Inflammatory macrophage treated with lipopolysaccharide for 4 hours (primary cell): ENCODE measurements at regions not wholly inside any gene's neighbourhood (a gene's known extent, or its start where the extent isn't known, plus 50 kb on each side); places are given as distances from the start of the nearest gene placed in this dataset.

Source experiments
- DNase-seq: peaks from one replicate; pipeline ENCODE4 v3.0.0-alpha.2; 2020

DNA sequence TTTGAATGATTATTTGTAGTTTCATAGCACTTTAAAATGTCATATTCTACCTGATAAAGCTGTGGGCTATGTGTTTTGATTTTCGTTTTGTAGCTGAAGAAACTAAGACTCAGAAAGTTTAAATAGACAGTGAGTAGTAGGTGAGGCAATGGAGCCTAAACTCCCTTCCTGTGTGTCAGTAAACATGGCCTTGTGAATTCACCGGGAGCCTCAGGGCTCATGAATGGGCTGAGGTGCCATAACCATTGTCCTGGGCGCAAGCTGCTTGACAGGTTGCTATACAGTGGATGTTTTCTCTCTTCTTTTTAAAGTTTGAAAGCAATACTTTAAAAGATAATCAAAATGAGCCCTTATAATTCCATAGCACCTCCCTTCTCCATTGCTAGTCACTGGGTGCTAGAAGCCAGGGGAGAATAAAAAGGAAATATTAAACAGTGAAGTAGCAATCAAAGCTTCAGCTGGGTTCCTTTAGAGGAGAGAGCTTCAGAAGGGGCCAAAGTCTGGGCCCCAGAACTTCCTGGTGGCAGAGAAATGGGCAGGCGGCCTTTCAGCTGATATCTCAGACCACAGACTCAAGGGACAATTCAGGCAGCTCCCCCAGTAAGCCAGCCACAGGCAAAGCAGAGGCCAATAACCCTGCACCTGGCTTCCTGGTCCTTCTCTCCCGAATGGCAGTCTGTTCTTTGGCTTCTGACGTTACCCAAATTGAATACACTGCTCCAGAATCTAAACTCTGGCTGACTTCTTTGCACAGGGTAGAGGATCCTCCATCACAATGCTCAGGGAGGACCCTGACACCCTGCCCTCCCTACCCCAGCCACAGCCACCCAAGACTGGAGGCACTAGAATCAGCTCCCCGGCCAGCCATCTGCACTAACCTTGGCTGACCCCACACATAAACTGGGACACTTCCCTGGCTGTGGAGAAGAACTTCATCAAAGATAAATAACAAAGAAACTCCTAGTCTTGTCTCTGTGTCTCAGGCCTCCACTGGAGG is 51.8 kb upstream of the NPAS2 start:
- DNase-seq = no peak
